HG02885 (cell line): ENCODE measurements at regions not wholly inside any gene's neighbourhood (a gene's known extent, or its start where the extent isn't known, plus 50 kb on each side); places are given as distances from the start of the nearest gene placed in this dataset.

Experiments
- ATAC-seq: cut with Tn5 transposase; IDR thresholded peaks from one replicate; pipeline ENCODE4 v1.9.1; 2021; ENCODE audit warnings: mild to moderate bottlenecking; ENCODE audit not compliant: unreplicated experiment, poor library complexity

DNA sequence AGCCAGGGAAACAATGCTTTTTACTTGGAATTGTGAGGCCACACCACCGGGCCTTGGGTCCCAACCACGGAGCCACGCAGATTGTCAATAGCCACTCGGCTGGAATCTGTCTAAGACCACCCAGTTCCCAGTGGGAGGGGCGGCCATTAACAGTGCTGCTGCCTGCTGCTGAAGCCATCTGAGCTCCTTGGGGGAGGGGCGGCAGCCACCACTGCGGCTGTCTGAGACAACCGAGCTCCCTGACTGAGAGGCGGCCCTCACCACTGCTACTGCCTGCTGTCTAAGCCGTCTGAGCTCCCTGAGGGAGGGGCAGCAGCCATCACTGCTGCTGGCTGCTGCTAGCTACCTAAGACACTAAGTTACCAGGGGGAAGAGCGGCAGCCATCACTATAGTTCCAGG is 64.3 kb downstream of the DMRTA2 start:
- no peak for ATAC-seq

DNA sequence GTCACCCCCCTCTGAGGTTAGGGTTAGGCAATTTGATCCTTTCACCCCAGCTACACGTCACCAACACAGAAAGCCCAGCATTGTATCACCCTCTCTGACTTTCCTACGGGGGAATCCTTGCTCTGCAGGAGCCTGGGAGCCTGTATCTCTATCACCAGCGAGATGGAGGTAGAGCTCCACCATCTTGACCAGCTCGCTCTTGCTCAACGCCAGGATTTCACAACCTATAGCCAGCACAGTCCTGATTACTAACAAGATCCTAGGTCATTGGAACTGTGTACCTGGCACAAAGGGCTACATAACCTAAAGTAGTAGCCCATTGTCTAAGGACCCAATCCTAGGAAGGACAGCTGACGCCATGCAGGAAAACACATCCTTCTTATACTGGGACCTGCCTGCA is 66.1 kb downstream of the DMRTA2 start:
- no peak for ATAC-seq

DNA sequence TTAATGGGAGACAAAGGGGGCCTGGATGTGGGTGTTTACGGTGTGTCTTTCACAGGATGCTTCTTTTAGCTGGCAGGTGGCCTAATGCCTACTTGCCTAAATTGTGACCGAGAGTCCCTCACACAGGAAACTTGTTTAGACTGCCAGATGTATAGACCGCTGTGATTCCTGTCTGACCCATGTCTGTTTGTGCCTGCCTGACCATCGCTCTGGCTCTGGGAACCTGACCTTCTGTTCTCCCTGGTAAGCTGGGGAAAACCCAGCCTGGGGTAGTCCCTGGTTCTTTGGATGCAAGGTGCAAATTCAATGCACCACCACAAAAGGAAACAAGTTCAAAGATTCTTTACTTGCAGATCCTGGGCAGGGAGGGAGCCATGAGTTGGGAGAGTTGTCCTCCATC is 68.4 kb downstream of the DMRTA2 start:
- ATAC-seq: no peak

DNA sequence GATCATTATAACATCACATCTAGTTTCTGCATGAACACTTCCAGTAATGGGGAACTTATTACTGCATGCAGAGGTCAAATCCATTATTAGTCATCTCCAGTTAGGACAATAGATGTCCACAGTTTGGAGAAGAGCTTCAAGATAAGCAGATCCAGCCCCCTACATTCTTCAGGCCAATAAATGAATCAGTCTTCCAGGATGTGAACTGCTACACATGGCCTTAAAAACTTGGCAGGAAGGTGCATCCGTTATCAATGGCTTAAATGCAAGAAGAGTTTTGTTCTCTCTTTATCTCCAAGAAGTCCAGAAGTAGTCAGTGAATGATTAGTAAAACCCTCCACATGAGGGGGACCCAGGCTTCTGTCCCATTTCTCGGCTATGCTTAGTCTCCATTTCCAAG is 70.8 kb downstream of the DMRTA2 start:
- no peak for ATAC-seq

DNA sequence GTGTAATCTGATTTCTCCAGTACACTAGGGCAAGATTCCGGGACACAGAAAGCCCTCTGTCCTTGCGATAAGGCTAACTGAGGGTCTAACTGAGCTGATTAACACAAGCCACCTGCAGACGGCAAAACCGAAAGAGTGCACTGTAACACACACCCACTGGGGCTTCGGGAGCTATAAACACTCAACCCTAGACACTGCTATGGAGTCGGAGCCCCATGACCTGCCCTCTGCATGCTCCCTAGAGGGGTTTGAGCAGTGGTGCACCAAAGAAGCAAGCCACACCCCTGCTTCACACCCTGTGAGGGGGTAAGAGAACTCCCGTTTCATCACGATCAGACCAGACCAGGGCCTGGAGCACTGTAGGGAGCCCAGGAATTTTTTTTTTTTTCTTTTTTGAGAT is 72.4 kb downstream of the DMRTA2 start:
- ATAC-seq: no peak

DNA sequence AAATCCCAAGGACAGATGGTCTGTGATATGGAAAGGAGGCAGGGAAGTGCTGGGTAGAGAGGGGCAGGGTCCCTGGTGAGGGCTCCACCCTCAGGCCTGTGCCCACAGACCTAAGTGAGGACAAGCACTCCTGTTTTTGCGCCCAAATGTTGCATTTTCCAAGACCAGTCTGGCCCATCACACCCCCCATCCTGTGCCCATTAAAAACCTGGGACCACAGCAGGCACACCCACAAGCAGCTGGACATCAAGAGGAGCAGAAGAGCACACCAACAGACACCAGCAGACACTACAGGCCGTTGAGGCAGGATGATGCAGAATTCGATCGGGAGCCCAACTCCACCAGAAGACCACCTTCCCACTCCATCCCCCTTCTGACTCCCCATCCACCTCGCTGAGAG is 72.8 kb downstream of the DMRTA2 start:
- ATAC-seq: no peak

DNA sequence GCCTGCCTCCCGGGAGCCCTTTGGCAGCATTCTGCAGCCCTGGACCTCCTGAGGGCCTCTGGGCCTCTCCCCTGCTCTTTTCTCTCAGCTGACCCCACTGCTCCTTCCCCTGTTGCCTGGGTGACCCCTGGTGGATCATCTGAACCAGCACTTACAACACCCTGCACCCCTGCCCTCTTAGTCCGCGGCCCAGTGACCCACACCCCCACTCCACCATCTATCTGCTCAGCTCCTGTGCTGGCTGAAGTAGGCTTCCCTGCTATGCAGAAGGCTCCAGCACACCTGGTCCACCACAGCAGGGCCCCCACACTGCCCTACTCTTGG is 74.0 kb downstream of the DMRTA2 start:
- no peak for ATAC-seq

DNA sequence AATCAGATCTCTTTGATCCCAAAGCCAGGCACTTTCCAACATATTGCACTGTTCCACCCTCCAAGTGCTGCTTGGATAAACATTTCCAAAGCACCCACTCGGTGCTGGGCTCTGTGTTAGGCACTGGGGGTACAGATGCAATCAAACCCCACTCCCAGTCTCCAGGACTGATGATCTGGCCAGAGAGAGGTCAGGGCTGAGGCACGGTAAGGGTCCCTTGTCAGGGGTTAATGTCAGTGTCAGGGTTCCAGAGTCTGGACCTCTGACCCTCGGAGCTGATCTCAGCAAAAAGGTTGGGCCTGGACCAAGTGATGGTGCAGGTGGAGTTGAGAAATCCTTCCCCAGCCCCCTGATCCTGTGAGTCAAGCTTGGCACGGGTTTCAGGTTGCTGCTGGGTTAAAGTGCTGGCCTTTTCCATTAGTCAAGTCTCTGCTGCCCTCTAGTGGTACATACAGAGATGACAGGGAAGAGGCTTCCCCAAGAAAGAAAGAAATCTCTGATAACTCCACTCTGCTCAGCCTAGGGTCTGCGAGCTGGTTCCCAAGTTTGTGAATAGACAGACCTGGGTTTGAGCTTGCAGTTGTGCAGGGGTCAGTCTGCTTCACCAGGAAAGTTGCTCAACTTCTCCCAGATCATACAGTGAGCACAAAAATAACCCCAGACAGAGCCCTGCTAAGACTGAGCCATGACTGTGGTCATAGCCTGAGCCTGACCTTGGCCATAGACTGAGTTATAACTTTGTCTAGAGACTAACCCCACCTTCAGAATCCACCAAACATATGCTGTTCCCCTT is 74.6 kb downstream of the DMRTA2 start:
- no peak for ATAC-seq

DNA sequence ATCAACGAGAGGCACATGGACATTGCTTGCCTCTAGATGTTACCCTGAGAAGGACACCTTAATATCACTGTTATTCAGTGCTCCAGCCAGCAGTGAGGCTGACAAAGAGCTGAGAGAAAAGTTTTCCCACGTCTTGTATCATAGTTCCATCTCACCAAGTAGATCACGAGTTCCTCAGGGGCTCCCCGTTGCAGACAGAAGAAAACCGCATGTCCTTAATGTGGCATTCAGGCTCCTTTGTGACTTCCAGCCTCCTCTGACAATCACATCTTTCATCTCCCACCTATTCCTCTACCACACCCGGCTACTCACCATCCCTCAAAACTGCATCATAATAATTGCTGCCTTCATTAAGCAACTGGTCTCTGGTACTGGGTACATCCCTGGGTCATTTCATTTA is 75.3 kb downstream of the DMRTA2 start:
- ATAC-seq: no peak

DNA sequence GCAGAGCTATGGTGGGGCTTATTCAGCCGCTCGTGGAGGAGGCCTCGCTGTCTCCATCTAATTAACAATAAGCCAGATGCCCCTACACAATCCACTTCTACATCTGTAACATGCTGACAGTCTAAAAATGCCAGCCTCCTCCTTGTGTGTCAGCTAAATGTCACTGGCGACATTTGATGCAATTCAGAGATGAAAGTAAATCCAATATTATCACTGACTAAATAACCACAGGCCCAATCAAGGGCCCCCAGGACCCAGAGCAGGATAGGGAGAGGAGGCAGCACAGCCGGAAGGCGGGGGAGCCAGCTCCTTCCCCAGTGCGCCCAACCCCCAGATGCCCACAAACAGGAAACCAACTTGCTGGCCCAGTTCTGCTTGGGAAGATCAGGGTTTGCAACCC is 76.6 kb downstream of the DMRTA2 start:
- no peak for ATAC-seq

DNA sequence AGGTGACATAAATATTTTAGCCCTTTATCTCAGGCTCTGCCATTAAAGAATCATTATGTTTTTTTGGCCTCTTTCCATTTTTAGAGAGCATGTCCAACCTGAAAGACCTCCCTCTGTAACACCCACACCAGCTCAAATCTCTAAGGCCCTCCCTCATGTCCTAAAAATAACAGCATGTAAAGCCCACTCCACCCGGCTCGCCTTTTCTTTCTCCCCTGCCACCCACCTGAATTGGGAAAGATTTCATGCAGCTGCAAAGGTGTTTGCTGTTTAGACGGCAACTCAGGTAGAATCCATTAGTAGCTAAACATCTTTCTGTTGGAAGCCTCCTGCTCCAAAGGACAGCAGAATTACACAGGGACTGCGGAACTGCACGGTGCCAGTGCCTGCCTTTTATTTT is 79.9 kb downstream of the DMRTA2 start:
- no peak for ATAC-seq

DNA sequence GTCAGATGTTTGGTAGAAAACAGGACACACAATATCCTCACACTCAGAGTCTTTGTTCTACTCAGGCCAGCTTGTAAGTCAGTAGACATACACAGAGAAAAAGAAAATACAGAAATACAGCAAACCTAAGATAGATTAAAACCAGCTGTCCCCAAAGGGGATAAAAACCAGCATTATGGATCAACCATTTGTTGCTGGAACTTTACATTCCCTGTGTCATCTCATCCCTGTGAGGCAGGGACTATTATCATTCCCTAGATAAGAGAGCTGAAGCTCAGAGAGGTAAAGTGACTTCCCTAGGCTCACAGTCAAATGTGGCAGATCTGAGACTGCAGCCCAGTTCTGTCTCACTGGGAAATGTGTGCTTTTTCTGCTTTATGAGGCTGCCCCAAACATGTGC is 80.7 kb downstream of the DMRTA2 start:
- ATAC-seq: no peak

DNA sequence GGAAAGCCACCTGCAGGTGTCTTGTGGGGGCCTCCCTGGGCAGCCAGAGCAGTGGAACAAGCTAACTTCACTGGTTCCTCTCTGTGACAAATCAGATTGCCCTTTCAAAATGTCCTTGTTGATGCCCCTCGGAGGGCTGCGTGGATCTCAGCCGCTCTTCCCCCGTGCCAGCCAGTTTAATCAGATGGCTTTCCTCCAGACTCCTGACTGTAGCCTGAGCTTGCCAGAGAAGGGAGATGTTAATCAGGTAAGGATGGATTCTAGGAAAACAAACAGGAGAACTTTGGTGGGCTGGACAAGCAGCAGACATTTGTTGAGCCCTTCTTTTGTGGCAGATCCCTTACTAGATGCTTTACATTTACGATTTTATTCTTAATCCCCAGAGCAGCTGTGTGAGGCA is 88.2 kb downstream of the DMRTA2 start:
- ATAC-seq: no peak

DNA sequence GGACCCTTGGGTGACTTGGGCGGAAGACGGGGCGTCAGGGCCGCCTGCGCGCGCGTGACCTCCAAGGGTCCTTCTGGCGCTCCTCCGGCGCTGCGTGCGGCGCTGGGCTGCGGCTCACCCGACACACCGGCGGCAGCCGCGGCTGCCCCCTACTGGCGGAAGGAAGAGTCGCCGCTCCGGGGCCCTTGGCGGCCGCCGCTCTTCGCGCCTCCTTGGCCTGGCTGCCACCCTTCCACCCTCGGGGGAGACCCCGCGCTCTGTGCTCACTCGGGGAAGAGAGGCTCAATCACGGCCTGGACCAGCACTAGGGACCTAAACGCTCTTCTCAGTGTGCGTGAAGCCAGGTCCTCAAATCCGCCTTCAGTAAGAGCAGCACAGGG is 89.7 kb downstream of the DMRTA2 start:
- peak; percentile 93 for ATAC-seq

DNA sequence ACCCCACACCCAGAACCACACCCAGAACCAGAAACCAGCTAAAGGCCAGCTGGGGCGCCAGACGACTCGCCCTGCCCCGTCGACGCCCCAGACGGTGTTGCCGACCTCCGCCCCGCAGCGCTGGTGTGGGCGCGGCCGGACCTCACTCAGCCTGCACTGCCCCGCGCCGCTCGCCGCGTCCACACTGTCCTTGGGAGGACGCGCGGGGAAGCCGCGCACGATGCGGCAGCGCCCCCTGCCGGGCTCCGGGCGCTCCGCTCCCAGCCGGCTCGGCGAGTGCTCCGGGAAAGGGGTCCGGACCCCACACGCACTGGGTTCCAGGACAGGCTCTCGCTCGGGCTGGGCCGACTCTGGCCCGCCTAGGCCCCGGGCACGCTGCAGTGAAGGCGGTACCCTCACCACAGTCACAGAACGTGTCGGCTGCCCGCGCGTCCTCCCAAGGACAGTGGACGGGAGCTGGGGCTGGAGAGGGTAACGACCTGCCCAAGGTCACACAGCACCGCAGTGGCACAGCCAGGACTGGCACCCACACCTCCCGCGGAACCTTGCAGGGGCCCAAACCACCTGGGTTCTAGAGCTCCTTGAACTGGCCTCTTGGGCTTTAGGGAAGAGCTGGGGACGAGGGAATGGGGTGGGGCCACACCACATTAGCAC is 90.2 kb downstream of the DMRTA2 start:
- ATAC-seq: peak; percentile 71

DNA sequence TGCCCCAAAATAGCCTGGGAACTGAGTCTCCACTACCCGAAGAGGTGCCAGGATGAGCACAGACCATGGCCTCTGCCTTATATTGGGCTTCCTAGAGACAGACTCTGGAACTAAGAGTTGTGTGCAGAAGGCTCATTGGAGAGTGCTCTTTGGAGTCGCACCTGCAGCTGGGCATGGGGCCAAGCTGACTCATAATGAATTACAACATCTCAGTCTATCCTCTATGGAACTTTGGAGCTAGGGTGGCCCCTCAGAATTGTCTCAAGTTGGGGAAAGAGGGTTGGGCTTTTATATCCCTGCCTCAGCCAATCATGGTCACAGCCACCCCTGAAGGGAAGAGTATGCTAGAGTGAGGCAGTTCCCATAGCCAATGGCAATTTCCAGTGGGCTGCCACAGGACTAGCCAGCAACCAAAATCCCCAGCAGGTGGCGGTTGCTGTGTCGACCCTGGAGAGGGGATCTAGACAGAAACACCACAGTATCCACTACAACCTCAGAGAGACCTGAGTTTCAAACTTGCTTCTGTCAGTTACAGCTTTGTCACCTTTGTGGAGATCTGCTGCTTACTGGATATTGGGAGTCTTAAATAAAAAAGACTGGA is 93.8 kb downstream of the DMRTA2 start:
- no peak for ATAC-seq

DNA sequence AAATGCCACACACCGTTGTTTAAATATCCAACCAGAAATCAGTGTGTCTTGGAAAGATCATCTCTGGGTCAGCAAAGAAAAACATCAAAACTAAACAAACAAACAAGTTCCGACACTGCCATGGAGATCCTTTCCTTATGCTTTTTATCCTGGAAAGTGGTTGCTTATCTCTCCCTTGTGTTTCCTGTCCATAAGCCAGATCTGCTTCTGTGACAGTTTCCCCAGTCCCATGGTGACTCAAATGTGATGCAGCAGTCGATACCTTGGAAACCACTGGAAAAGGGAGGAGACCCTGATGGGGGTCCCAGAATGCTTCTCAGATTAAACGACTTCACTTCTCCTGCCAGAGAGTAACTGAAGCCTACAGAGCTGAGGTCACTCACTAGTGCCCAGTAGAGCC is 94.7 kb downstream of the DMRTA2 start:
- ATAC-seq: no peak

DNA sequence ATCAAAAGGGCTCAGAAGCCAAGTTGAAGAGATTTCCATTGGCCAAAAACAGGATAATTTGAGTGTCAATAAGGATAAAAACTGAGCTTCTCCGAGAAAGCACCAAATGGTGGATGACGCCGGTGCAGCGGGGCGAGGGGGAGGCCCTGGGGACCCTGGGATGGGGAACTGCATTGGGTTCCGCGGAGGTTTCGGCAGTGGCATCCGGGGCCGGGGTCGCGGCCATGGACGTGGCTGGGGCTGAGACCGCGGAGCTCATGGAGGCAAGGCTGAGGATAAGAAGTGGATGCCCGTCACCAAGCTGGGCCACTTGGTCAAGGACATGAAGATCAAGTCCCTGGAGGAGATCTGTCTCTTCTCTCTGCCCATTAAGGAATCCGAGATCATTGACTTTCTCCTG is 97.2 kb downstream of the DMRTA2 start:
- no peak for ATAC-seq

DNA sequence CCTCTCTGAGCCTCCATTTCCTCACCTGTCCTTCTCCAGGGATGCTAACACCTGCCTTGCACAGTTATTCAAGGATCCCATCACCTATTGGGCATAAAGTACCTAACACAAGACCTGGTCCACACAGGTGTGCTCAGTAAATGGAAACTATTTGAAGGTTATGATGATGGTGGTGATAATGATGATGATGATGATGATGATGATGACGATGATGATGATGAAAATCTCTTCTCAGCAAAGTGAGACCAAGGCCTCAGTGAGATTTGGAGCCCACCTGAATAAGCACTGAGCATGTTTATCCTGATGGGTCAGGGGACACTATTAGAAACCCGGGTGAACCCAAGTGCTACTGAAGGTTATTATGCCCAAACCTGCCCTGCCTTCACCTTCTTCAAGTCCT is 100.7 kb downstream of the DMRTA2 start:
- ATAC-seq: no peak

DNA sequence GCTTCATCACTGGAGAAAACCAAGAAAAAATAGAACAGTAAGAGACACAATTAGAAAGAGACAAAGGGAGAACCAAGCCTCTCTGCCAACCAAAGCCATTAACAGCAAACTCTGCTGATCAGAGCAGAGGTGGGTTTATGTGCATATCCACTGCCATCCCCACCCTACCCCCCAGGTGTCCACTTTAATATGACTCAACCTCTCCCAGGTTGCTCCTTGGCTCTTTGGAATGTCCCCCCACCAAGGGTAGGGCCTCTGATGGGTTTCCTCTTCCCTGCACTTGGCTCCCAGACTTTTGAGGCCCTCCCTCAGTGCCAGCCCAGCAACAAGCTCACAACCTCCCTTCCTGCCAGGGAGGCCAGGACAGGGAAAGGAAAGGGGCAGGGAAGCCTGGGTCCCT is 104.8 kb downstream of the DMRTA2 start:
- ATAC-seq: no peak

DNA sequence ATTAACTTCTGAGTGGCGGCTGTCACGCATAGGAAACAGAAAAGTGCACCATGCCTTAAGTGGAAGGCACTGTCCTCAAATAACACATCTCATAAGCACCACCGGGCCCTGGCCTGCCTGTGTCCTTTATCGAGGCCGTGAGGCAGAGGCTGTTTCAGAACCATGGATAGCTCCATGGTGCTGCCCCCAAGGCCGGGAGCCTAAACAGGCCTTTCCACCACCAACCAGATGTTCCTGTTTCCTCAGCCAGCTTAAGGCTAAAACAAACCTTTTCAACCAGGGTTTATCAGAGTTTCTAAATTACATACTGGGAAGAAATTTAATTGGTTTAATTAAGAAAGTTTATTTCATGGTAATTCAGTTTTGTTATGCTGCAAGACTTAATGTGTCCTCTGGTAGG is 114.4 kb downstream of the DMRTA2 start:
- ATAC-seq: no peak

DNA sequence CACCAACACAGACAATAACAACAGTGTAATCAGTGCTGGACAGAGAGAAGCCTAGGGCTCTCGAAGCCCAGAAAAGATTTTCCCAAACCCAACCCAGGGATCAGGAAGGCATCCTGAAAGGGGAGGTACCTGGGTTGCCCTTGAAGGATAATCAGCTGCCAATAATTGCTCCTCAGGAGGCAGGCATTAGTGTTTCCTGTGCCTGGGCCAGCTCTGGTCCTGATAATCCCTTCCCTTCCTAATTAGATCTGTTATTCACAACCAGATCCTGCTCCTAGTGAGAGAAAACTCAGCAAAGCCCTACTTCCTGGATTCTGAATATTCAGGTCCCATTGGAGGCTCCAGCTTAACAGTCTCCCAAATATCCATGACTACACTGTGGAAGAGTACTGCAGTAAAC is 117.4 kb downstream of the DMRTA2 start:
- no peak for ATAC-seq
